GM08714 (cell line): ENCODE measurements at regions not wholly inside any gene's neighbourhood (a gene's known extent, or its start where the extent isn't known, plus 50 kb on each side); places are given as distances from the start of the nearest gene placed in this dataset.
"Not testable (repeated sequence)": the region's sequence is repeated elsewhere in the genome, so short reads cannot be mapped to it uniquely, and the experiment has no call there.

Experiments
- H3K4me3 ChIP-seq: fragments of 200-500 bp; sonication (Bioruptor generic); 2 replicates; pipeline ENCODE4 v1.5.1; 2014; ENCODE audit warnings: mild to moderate bottlenecking, low read length, inconsistent platforms
- ZNF274 ChIP-seq: IDR thresholded peaks from 2 replicates; pipeline ENCODE4 v1.6.1; 2012; ENCODE audit warnings: mild to moderate bottlenecking, low read depth, low read length

DNA sequence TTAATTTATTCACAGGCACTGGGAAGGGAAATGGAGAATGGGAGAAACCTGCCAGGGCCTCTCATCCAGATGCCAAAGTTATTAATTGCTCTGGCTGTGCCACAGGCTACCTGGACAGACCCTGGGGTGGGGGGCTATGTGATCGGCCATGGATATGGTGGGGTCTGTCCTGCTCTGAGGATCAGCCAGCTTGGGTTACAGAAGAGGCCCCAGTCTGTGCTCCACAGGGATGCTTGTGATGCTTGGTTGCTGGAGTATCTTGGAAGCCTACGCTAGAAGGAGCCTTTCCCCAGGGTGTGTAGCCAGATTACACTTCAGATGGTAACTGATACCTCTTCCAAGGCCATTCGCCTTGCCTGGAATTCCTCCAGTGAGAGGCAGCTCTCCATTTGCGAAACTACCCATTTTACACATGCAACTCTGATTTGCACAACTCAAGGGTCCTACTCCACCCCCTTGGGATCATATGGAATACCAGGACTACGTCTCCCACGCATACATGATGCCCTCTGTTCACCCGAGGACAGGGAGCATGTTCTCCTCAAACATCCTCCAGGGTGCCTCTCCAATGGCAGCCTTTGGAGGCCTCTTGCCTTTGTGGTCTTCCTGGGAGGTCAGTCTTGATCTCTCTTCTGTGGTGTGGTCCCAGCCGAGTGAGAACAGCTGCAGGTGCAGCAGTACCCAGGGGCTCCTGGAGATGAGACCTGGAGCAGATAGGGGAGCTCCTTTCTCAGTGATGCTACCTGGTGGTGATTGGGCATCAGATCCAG, 186.6 kb upstream of the TSHZ3 start:
- H3K4me3 ChIP-seq = no peak overlapping the region
- no peak for TF ChIP-seq ZNF274

DNA sequence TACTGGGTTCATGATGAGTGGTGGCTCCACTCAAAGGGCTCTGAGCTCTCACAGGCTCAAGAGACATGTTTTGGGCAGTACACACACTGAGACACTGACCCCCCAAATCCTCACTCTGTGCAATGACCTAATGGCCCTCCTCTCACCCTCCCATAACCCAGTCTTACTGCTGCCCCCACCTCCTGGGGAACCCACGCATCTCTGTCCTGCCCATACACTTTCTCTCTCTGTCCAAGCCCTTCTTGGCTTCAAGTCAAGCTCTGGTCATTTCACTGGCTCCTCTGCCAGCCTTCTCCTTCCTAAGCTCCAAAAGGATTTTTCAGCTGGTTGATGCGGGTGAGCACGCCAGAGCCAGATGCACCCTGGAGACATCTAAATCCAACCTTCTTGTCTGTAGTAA, 187.9 kb upstream of the TSHZ3 start:
- no peak for TF ChIP-seq ZNF274
- no peak overlapping the region for H3K4me3 ChIP-seq

DNA sequence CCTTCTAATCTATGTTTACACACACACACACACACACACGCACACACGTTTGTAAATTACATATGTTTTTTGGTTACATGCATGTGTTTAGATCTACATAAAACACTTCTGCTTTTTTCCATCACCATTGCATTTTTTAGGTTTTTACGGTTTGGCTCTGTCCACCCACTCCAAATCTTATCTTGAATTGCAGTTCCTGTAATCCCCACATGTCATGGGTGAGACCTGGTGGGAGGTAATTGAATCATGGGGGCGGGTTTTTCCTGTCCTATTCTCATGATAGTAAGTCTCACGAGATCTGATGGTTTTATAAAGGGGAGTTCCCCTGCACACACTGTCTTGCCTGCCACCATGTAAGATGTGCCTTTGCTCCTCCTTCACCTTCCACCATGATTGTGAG, 188.7 kb upstream of the TSHZ3 start:
- not testable (repeated sequence) for H3K4me3 ChIP-seq

DNA sequence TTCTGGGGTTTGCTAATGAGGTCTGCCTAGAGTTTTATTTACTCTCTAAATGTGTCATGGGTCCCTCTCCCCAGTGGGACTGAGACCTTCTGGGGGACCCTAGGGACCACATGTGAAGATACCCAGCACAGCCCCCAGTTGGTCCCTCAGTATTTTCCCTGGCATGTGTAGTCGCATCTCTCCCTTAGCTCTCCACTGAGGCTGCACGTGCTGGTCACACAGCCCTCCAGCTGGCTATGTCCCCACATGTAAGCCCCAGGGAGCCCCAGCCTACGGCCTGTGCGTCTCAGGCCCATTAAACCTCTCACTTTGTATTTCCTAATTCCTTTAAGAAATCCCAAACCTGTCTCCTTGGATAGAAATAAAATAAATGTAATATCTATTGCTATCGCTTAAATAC, 189.6 kb upstream of the TSHZ3 start:
- TF ChIP-seq ZNF274 = no peak
- no peak overlapping the region for H3K4me3 ChIP-seq

DNA sequence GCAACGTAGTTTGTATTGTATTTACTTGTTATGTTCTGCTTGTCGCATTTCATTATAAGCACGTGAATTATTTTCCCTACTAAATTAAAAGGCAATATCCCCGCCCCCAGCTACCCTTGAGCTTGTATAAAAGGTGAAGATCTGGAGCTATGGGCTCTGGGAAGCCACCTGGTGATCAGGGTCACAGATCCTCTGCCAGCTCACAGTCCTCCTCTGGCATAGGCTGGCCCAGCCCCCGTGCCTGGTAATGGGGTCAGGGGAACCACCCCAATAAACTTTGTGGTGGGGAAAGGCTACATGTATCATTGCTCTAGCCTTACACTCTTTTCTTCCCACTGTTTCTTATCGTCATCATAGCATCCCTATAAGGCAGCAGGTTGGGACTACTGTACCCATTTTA, 190.2 kb upstream of the TSHZ3 start:
- no peak for TF ChIP-seq ZNF274
- H3K4me3 ChIP-seq = no peak overlapping the region

DNA sequence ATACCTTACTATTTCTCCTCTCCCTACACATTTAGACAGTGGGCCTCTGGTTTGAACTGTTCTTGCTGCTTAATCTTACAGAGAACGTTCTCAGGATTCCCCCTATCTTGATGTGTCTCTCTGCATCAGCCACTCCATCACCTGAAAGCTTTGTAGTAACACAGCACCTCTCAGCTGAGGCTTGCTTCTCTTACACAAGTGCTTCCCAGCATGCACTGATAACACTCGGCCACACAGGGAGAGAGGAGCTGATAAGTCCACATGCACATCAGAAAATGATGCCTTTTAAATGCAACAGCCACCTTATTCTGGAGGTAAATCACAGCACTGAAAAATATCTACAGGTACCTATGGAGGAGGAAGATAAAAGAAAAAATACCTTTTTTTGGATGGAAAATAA, 192.2 kb upstream of the TSHZ3 start:
- H3K4me3 ChIP-seq = no peak overlapping the region
- no peak for TF ChIP-seq ZNF274

DNA sequence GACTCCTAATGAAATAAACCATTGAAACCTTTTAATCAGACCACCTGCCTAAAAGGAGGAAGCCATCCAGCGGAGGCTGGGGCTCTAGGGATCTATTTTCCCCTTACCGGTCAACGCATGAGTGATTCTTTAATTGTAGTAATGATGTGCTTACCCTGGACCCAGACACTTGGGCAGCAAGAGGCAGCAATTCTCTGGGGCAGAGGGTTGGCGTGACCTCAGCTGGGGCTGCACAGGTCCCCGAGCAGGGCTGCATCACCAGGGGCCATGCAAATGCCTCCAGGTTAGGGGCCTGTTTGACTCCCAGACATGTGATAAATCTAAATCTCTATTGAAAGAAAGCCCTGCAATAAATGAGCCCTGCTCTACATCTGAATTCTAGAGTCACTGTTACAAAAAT, 194.2 kb upstream of the TSHZ3 start:
- no peak overlapping the region for H3K4me3 ChIP-seq
- no peak for TF ChIP-seq ZNF274

DNA sequence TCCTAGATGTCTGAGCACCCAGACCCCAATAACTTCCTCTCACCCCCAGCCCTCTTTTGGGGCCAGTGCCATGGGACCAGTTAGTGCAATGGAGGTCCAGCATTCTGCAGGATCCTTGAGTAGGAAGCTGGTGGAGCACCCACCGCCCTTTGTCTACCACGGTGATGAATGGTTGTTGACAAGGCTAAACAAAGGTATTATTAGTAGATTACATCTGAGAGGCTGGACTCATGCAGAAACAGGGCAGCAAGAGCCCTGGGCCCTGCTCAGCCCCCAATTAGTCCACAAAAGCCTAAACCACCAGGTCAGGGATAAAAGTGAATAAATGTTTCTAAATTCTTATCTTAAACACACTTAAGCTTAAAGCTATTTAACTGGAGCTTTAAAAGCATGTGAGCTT, 196.5 kb upstream of the TSHZ3 start:
- no peak overlapping the region for H3K4me3 ChIP-seq
- TF ChIP-seq ZNF274 = no peak

DNA sequence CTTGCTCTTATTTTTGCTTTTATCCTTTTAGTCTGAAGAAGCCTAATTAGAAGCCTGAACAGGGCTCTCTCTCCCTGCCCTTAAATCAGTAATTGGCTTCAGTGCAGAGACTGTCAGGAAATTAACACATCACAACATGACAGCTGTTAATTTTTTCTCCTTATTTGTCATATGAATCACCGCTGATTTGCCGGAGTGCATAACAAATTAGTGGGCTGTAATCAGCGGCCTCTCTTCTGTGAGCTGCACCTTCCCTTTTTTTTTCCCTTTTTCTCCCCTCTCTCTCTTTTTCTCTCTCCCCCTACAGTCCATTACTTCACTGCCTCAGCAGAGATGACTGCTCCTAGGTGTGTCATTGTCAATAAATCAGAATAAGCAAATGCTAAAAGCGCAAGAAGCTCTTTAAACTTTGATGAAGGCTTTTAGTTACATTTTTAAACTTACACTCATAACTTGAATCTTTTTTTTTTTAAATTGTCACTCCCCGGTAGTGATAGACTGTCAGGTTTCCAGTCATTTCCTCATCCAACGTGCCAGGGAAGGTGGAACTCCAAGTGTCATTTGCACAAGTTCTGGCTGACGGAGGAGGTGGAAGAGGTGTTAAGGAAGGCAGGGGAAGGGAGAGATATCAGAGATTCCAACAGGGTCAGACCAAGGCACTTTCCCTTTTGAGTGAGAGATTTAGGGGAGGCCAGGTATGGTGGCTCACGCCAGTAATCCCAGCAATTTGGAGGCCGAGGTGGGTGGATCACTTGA, 197.1 kb upstream of the TSHZ3 start:
- H3K4me3 ChIP-seq = no peak overlapping the region
- TF ChIP-seq ZNF274 = no peak

DNA sequence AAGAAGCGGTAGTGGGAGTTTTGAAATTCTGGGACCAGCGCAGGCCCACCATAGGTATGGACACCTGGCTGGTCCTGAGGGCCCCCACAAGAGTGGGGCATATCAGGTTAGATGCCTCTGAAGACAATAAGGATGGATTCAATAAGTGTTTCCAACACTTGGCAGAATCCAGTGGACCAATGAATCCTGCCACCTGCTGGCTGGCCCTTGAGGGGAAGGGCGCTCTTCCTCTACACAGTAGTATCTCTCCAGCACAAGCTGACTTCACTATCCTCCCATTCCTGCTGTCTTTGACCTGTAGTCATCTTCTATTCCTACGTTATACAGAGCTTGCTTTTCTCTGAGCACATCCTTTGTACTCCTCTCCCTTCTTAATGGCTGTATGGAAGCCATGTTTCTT, 199.7 kb upstream of the TSHZ3 start:
- H3K4me3 ChIP-seq = no peak overlapping the region
- no peak for TF ChIP-seq ZNF274

DNA sequence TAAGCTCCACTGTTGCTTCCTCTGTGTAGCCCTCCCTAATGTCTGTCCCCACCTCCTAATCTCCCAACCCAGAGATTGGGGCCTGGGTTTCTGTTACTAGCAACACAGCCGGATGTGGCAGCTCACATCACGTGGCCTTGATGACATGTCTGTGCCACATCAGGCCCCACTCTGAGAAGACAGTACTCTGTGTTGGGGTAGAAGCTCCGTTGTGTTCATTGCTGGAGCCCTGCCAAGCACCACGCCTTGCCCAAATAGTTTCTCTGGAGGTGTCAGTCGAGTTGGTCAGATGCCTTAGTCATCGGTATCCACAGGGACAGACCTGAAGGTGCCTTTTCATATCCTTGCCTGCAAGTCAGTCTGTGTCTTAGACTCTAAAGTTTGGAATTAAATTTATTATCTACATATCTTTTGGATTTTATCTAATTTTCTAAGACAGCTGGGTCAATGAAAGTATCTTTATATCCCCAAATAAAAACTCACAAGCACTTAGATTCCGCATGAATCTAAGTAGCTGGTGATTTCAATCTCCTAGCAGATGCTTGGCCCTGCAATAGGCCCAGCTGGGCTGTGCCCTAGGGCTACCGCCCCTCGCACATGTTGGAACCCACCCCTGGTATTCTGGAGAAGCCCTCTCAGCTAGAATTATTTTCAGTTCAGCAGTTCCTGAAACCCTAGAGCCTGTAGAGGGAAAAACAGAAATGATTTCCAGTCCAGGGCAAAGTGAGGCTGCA, 204.0 kb upstream of the TSHZ3 start:
- H3K4me3 ChIP-seq = no peak overlapping the region
- no peak for TF ChIP-seq ZNF274

DNA sequence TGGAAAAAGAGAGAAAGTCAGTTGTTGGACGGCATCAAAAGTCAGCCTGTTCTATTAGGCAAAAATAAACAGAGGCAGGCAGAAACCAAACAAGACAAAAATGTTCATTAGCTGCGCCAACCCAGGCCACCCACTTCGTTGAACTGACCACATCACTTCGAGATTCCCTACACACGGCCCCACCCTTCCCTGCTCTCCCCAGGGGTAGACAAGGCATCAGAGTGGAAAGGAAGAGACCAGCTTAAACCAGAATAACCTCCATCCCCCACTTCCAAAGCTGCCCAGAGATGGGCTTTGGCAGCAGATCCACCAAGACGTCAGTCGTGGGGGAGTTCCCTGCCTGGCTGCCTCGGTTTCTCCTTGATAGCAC, 204.6 kb upstream of the TSHZ3 start:
- no peak for TF ChIP-seq ZNF274
- no peak overlapping the region for H3K4me3 ChIP-seq

DNA sequence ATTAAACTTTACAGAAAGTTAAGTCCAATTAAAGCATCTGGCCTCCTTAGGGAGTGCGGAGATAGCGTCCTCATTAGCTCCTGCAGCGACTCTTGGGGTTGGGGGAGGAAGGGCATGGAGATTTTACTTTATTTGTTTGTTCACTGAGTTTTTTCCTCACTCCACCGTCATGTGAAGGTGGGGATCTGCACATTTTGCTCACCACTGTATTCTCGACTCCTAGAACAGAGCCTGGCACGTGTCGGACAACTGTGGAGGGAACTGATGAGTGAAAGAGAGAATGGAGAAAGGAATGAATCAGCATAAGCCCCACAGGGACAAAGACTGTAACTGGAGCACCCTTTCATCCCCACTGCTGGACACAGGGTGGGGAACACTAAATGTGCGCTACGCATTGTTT, 205.1 kb upstream of the TSHZ3 start:
- no peak for TF ChIP-seq ZNF274
- no peak overlapping the region for H3K4me3 ChIP-seq

DNA sequence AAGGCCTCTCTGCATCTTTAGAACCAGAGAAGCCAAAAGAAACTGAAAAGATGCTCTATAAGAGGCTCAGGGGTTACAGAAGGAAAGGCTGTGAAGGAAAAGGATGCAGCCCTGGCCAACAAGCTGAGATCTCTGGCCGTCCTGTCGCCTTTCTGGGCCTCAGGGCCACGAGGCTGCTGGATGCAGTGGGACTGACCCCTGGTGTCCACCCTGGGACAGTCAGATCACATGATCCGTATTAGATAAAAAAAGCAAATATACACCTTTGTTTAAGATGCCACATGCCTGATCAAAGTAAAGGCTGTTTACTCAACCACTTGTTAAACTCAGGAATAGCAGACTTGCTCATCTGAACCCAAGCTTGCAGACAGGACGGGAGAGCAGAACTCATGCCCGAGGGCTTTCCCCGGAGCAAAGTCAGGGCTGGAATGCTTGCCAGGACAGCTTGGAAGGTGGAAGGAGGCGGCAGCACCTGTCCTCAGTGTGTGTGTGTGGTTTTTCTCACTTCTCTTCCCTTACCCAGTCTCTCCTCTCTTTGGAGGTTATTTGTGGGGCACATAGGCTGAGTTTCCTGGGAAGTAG, 206.5 kb upstream of the TSHZ3 start:
- no peak overlapping the region for H3K4me3 ChIP-seq
- no peak for TF ChIP-seq ZNF274

DNA sequence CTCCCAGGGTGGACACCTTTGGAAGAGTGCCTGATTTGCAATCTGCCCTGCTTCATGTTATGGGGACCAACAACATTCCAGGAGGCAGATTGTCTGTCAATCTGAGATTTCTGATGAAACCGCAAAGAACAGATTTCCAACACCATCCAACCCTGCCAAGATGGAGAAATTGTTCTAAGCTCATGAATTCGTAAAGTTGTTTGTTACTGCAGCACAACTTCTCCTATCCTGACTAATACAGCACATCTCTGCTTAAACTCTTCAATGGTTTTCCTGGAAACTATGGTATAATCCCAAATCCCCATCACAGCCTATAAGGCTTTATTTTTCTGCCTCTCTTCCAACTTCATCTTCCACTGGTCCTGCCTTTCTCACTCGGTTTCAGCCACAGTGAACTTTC, 210.3 kb upstream of the TSHZ3 start:
- TF ChIP-seq ZNF274 = no peak
- no peak overlapping the region for H3K4me3 ChIP-seq
